ENCODE measurements at regions not wholly inside any gene's neighbourhood (a gene's known extent, or its start where the extent isn't known, plus 50 kb on each side); places are given as distances from the start of the nearest gene placed in this dataset.

- TF ChIP-seq POLR2AphosphoS5 (IDR thresholded peaks at IDR 0.05; ENCODE audit: insufficient read depth in 1 of 2, low read depth in 1 of 2): no peak
- no peak for TF ChIP-seq CTCF (IDR thresholded peaks at IDR 0.05)
- no peak for TF ChIP-seq POLR2A (IDR thresholded peaks at IDR 0.05)
These were observed 403.0 kb downstream of the CD83 start for GRCh38 chr6:14520536-14520935.
